ENCODE measurements at regions not wholly inside any gene's neighbourhood (a gene's known extent, or its start where the extent isn't known, plus 50 kb on each side); places are given as distances from the start of the nearest gene placed in this dataset.

GRCh38 chr5:62708481-62709325 lies 130.1 kb downstream of the LRRC70 start:
- TF ChIP-seq EP300 (IDR thresholded peaks at IDR 0.05; ENCODE audit: borderline replicate concordance) (no peak), NFIC (IDR thresholded peaks at IDR 0.05) (no peak), RAD21 (IDR thresholded peaks at IDR 0.05; ENCODE audit: low read depth) (no peak), USF1 (IDR thresholded peaks at IDR 0.05) (no peak), CREB1 (IDR thresholded peaks at IDR 0.05; ENCODE audit: low read depth) (no peak), EGR1 (IDR thresholded peaks at IDR 0.05) (no peak), YY1 (IDR thresholded peaks at IDR 0.05; ENCODE audit: low read depth) (no peak), MAX (IDR thresholded peaks at IDR 0.05) (no peak), TCF12 (IDR thresholded peaks at IDR 0.05; ENCODE audit: low read depth) (no peak), CEBPB (IDR thresholded peaks at IDR 0.05) (no peak), TAF1 (IDR thresholded peaks at IDR 0.05; ENCODE audit: low read depth) (no peak), REST (IDR thresholded peaks at IDR 0.05; ENCODE audit: low read depth) (no peak), ZBTB7A (IDR thresholded peaks at IDR 0.05; ENCODE audit: low read depth) (no peak), FOXM1 (IDR thresholded peaks at IDR 0.05; ENCODE audit: borderline replicate concordance, low read depth) (no peak)

- TF ChIP-seq TAF1 (IDR thresholded peaks at IDR 0.05; ENCODE audit: low read depth): no peak
- no peak for TF ChIP-seq RAD21 (IDR thresholded peaks at IDR 0.05; ENCODE audit: low read depth)
- TF ChIP-seq CEBPB (IDR thresholded peaks at IDR 0.05): no peak
- no peak for TF ChIP-seq FOXM1 (IDR thresholded peaks at IDR 0.05; ENCODE audit: borderline replicate concordance, low read depth)
- no peak for TF ChIP-seq TEAD4 (IDR thresholded peaks at IDR 0.05)
These were observed 128.9 kb downstream of the LRRC70 start for GRCh38 chr5:62707563-62707962.

- TF ChIP-seq CREB1 (IDR thresholded peaks at IDR 0.05; ENCODE audit: low read depth): no peak
- TF ChIP-seq CEBPB (IDR thresholded peaks at IDR 0.05): no peak
- TF ChIP-seq RAD21 (IDR thresholded peaks at IDR 0.05; ENCODE audit: low read depth): no peak
- no peak for TF ChIP-seq TEAD4 (IDR thresholded peaks at IDR 0.05)
- no peak for TF ChIP-seq EP300 (IDR thresholded peaks at IDR 0.05; ENCODE audit: borderline replicate concordance)
- no peak for TF ChIP-seq NFIC (IDR thresholded peaks at IDR 0.05)
- no peak for TF ChIP-seq FOXM1 (IDR thresholded peaks at IDR 0.05; ENCODE audit: borderline replicate concordance, low read depth)
- TF ChIP-seq ZBTB7A (IDR thresholded peaks at IDR 0.05; ENCODE audit: low read depth): no peak
- TF ChIP-seq USF1 (IDR thresholded peaks at IDR 0.05): no peak
- TF ChIP-seq REST (IDR thresholded peaks at IDR 0.05; ENCODE audit: low read depth): no peak
These were observed 128.5 kb downstream of the LRRC70 start for GRCh38 chr5:62707131-62707530.

GRCh38 chr5:62705022-62705421 lies 126.4 kb downstream of the LRRC70 start:
- TF ChIP-seq TCF12 (IDR thresholded peaks at IDR 0.05; ENCODE audit: low read depth): no peak
- TF ChIP-seq EP300 (IDR thresholded peaks at IDR 0.05; ENCODE audit: borderline replicate concordance): no peak
- TF ChIP-seq YY1 (IDR thresholded peaks at IDR 0.05; ENCODE audit: low read depth): no peak
- no peak for TF ChIP-seq REST (IDR thresholded peaks at IDR 0.05; ENCODE audit: low read depth)
- no peak for TF ChIP-seq CREB1 (IDR thresholded peaks at IDR 0.05; ENCODE audit: low read depth)
- no peak for TF ChIP-seq ZBTB7A (IDR thresholded peaks at IDR 0.05; ENCODE audit: low read depth)
- TF ChIP-seq TEAD4 (IDR thresholded peaks at IDR 0.05): no peak
- TF ChIP-seq CEBPB (IDR thresholded peaks at IDR 0.05): no peak
- no peak for TF ChIP-seq TAF1 (IDR thresholded peaks at IDR 0.05; ENCODE audit: low read depth)
- no peak for TF ChIP-seq FOXM1 (IDR thresholded peaks at IDR 0.05; ENCODE audit: borderline replicate concordance, low read depth)
- TF ChIP-seq EGR1 (IDR thresholded peaks at IDR 0.05): no peak
- no peak for TF ChIP-seq NFIC (IDR thresholded peaks at IDR 0.05)
- TF ChIP-seq MAX (IDR thresholded peaks at IDR 0.05): no peak
- TF ChIP-seq USF1 (IDR thresholded peaks at IDR 0.05): no peak
- TF ChIP-seq RAD21 (IDR thresholded peaks at IDR 0.05; ENCODE audit: low read depth): no peak
